ENCODE measurements at regions not wholly inside any gene's neighbourhood (a gene's known extent, or its start where the extent isn't known, plus 50 kb on each side); places are given as distances from the start of the nearest gene placed in this dataset.

GRCh38 chr12:115763982-115764621 lies 513.4 kb downstream of the MED13L start (continued):
- TF ChIP-seq ZNF407 (IDR thresholded peaks at IDR 0.05; ENCODE audit: low read depth): no peak
- no peak for TF ChIP-seq ETV6 (IDR thresholded peaks at IDR 0.05; ENCODE audit: borderline replicate concordance in 1 of 2, low read depth in 2 of 2, low read length in 1 of 2)
- no peak for TF ChIP-seq ETV6 (CRISPR knock-in tag; IDR thresholded peaks at IDR 0.05; ENCODE audit: borderline replicate concordance)
- no peak for TF ChIP-seq MCM3 (IDR thresholded peaks at IDR 0.05)
- TF ChIP-seq REST (IDR thresholded peaks at IDR 0.05; ENCODE audit: borderline replicate concordance): peak; percentile 20; the same call in 1 of the 2 replicates
- TF ChIP-seq REST (CRISPR knock-in tag; IDR thresholded peaks at IDR 0.05; ENCODE audit: low read depth): no peak
- no peak for TF ChIP-seq MBD2 (IDR thresholded peaks at IDR 0.05; ENCODE audit: borderline replicate concordance, low read depth)
- TF ChIP-seq XRCC4 (IDR thresholded peaks at IDR 0.05; ENCODE audit: extremely low read depth, insufficient read depth, insufficient read length): no peak
- TF ChIP-seq NFYB (IDR thresholded peaks at IDR 0.05; ENCODE audit: extremely low read depth, insufficient read length): peak; percentile 56
- TF ChIP-seq RAD51 (IDR thresholded peaks at IDR 0.05; ENCODE audit: borderline replicate concordance, low read depth): peak; percentile 84

All from K562 (cell line).